Large intestine (tissue), 3 donors: ENCODE measurements at regions not wholly inside any gene's neighbourhood (a gene's known extent, or its start where the extent isn't known, plus 50 kb on each side); places are given as distances from the start of the nearest gene placed in this dataset.

ENCODE experiments used
- DNase-seq, 2 donors: peaks; one replicate each; pipeline versions ENCODE4 v3.0.0 to v3.0.0-alpha.2; 2013
- H3K27ac ChIP-seq: one replicate; pipeline ENCODE4 v1.5.1; 2013; ENCODE audit warnings: low read length
- H3K27me3 ChIP-seq: 2 replicates; pipeline ENCODE4 v1.6.1; 2013; ENCODE audit warnings: low read length; ENCODE audit not compliant: control insufficient read depth, insufficient read depth
- H3K36me3 ChIP-seq: 2 replicates; pipeline ENCODE4 v1.6.1; 2013; ENCODE audit warnings: low read length; ENCODE audit not compliant: control insufficient read depth, insufficient read depth
- H3K4me1 ChIP-seq: one replicate; pipeline ENCODE4 v1.6.1; 2013; ENCODE audit warnings: low read length; ENCODE audit not compliant: control insufficient read depth, insufficient read depth
- H3K4me3 ChIP-seq: one replicate; pipeline ENCODE4 v1.5.1; 2013; ENCODE audit warnings: low read length
- H3K9me3 ChIP-seq: one replicate; pipeline ENCODE4 v1.6.1; 2013; ENCODE audit warnings: mild to moderate bottlenecking, low read depth, low read length, moderate library complexity; ENCODE audit not compliant: control insufficient read depth
- WGBS: methylation state at CpG from one replicate; pipeline ENCODE4 v1.1.5; 2013; ENCODE audit warnings: low lambda C conversion rate; ENCODE audit not compliant: insufficient coverage; 5-methylcytosine and 5-hydroxymethylcytosine counted together

GRCh38 chr2:163281717-163282116 is 443.1 kb upstream of the KCNH7 start:
- no peak for DNase-seq
- Histone ChIP-seq H3K4me1 (no peaks in the 10 kb centered on the region), H3K27ac (no peak overlapping the region), H3K27me3 (no peaks in the 10 kb centered on the region), H3K9me3 (no peaks in the 10 kb centered on the region), H3K4me3 (no peak overlapping the region), H3K36me3 (no peaks in the 10 kb centered on the region)
- WGBS: 60% methylated on average over 1 of the region's 2 CpGs

- Histone ChIP-seq H3K27me3 (no peaks in the 10 kb centered on the region), H3K9me3 (peaks cover 14% of the 10 kb centered on the region), H3K27ac (no peak overlapping the region), H3K4me3 (no peak overlapping the region), H3K36me3 (no peaks in the 10 kb centered on the region), H3K4me1 (no peaks in the 10 kb centered on the region)
- DNase-seq: no peak
- WGBS: 86% methylated on average over 2 of the region's 9 CpGs
These were observed 430.9 kb upstream of the KCNH7 start for GRCh38 chr2:163269374-163270021.

GRCh38 chr2:163266772-163267171 is 428.2 kb upstream of the KCNH7 start:
- DNase-seq: no peak
- Histone ChIP-seq H3K36me3 (no peaks in the 10 kb centered on the region), H3K4me3 (no peak overlapping the region), H3K9me3 (peaks cover 4% of the 10 kb centered on the region), H3K27ac (no peak overlapping the region), H3K27me3 (no peaks in the 10 kb centered on the region), H3K4me1 (no peaks in the 10 kb centered on the region)
- no CpG with 5 or more reads among the region's 1 CpG for WGBS

DNA sequence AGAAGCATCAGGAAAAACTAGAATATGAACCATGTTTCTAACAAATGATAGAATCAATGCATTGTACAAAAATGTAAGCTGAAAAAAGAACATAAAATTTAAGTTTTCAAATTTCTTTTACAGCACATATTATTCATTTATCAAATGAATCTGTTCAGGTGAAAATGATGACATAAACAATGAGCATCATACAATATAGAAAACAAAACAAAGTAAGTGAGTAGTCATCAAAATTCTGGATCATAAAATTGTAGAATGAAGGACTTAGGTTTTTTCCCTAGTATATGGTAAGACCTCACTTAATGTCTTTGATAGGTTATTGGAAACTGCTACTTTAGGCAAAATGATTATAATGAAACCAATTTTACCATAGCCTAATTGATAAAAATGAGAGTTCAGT is 427.0 kb upstream of the KCNH7 start:
- H3K4me1 ChIP-seq: no peaks in the 10 kb centered on the region
- no peaks in the 10 kb centered on the region for H3K27me3 ChIP-seq
- H3K9me3 ChIP-seq: peaks cover 4% of the 10 kb centered on the region
- H3K27ac ChIP-seq: no peak overlapping the region
- H3K36me3 ChIP-seq: no peaks in the 10 kb centered on the region
- no peak overlapping the region for H3K4me3 ChIP-seq
- DNase-seq: no peak

DNA sequence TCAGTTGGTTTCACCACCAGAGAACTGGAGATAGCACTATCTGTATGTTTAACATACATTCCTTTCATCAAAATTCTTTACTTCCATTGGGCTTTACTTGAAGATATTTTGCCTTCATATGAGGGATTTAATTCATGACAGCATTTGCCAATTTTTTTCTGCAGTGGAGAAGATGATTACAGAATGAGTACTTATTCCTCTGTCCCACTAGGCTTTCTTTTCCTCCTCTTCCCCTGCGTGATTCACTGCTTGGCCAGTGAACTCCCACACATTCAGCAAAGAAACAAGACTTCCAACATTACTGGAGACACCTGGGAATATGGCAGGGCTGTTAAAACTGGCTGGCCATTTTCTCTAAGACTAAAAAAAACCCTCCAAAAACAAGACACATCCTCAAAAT is 425.8 kb upstream of the KCNH7 start:
- Histone ChIP-seq H3K27ac (no peak overlapping the region), H3K36me3 (no peaks in the 10 kb centered on the region), H3K27me3 (no peaks in the 10 kb centered on the region), H3K4me1 (no peaks in the 10 kb centered on the region), H3K4me3 (no peak overlapping the region), H3K9me3 (no peaks in the 10 kb centered on the region)
- no CpG with 5 or more reads among the region's 1 CpG for WGBS
- no peak for DNase-seq

DNA sequence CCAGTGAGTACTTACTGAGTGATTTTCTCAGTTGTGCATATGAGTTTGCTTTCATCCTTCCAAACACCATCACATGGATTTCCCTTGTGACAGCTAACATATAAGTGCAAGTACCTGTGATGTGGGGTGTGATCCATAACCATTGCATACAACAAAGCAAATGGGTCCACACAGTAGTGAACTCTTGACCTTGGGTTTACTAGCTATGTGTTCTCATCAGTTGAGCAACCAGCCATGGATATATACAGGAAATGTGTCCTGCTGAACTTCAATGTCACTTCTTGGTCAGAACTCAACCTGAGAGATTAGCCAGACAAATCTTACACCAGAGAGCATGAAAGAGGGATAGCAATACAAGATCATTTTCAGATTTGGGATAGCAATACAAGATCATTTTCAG is 420.9 kb upstream of the KCNH7 start:
- Histone ChIP-seq H3K9me3 (no peaks in the 10 kb centered on the region), H3K4me1 (no peaks in the 10 kb centered on the region), H3K27ac (no peak overlapping the region), H3K36me3 (no peaks in the 10 kb centered on the region), H3K4me3 (no peak overlapping the region), H3K27me3 (no peaks in the 10 kb centered on the region)
- no peak for DNase-seq

- H3K9me3 ChIP-seq: no peaks in the 10 kb centered on the region
- no peaks in the 10 kb centered on the region for H3K27me3 ChIP-seq
- H3K27ac ChIP-seq: no peak overlapping the region
- no peak for DNase-seq
- no peaks in the 10 kb centered on the region for H3K36me3 ChIP-seq
- H3K4me3 ChIP-seq: no peak overlapping the region
- no peaks in the 10 kb centered on the region for H3K4me1 ChIP-seq
These were observed 416.5 kb upstream of the KCNH7 start for GRCh38 chr2:163255086-163255485.

GRCh38 chr2:163253621-163254285 is 415.2 kb upstream of the KCNH7 start:
- H3K27me3 ChIP-seq: no peaks in the 10 kb centered on the region
- H3K4me3 ChIP-seq: no peak overlapping the region
- WGBS: 85% methylated on average over 2 of the region's 6 CpGs
- H3K4me1 ChIP-seq: no peaks in the 10 kb centered on the region
- H3K9me3 ChIP-seq: no peaks in the 10 kb centered on the region
- no peak for DNase-seq
- H3K36me3 ChIP-seq: no peaks in the 10 kb centered on the region
- H3K27ac ChIP-seq: no peak overlapping the region

DNA sequence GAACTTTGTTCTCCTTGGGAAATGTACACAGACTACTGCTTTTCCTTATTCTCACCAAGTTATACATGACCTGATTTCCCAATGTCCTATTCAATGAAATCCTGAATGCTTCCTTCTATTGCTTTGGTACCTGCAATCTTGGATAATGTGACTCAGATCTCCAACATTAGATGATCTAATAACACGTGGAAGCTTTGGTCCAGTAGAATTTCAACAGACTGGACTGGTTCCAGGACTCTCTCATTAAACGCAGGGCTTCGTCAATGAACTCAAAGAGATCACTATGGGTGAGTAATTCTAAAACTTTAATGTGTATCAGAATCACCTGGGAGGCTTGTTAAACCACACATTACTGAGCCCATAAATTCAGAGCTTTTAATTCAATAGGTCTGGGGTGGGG is 413.6 kb upstream of the KCNH7 start:
- no peak for DNase-seq
- H3K9me3 ChIP-seq: no peaks in the 10 kb centered on the region
- H3K4me3 ChIP-seq: no peak overlapping the region
- H3K4me1 ChIP-seq: no peaks in the 10 kb centered on the region
- no CpG with 5 or more reads among the region's 3 CpGs for WGBS
- H3K27ac ChIP-seq: no peak overlapping the region
- H3K36me3 ChIP-seq: no peaks in the 10 kb centered on the region
- H3K27me3 ChIP-seq: no peaks in the 10 kb centered on the region

- WGBS: 86% methylated on average over 2 of the region's 5 CpGs
- DNase-seq: no peak
- H3K27me3 ChIP-seq: no peaks in the 10 kb centered on the region
These were observed 410.0 kb upstream of the KCNH7 start for GRCh38 chr2:163248376-163249253.

More at GRCh38 chr2:163248376-163249253, 410.0 kb upstream of the KCNH7 start:
- Histone ChIP-seq H3K36me3 (no peaks in the 10 kb centered on the region), H3K4me3 (no peak overlapping the region), H3K9me3 (no peaks in the 10 kb centered on the region), H3K27ac (no peak overlapping the region), H3K4me1 (no peaks in the 10 kb centered on the region)
